HUES48 (cell line): ENCODE measurements at regions not wholly inside any gene's neighbourhood (a gene's known extent, or its start where the extent isn't known, plus 50 kb on each side); places are given as distances from the start of the nearest gene placed in this dataset.

Experiments
- H3K27ac ChIP-seq: one replicate; pipeline ENCODE4 v1.7.0; 2013; ENCODE audit warnings: low read depth, low read length, inconsistent platforms
- H3K27me3 ChIP-seq: 2 replicates; pipeline ENCODE4 v1.6.1; 2013; ENCODE audit warnings: mild to moderate bottlenecking, low read length; ENCODE audit not compliant: control insufficient read depth, insufficient read depth
- H3K36me3 ChIP-seq: 2 replicates; pipeline ENCODE4 v1.6.1; 2013; ENCODE audit warnings: low read length; ENCODE audit not compliant: control insufficient read depth, insufficient read depth
- H3K4me1 ChIP-seq: 2 replicates; pipeline ENCODE4 v1.6.1; 2013; ENCODE audit warnings: mild to moderate bottlenecking, low read length; ENCODE audit not compliant: control insufficient read depth, insufficient read depth
- H3K4me3 ChIP-seq: 2 replicates; pipeline ENCODE4 v1.5.1; 2013; ENCODE audit warnings: mild to moderate bottlenecking, low read depth, low read length
- H3K9ac ChIP-seq: 2 replicates; pipeline ENCODE4 v1.6.1; 2013; ENCODE audit warnings: mild to moderate bottlenecking, low read depth, low read length, moderate library complexity
- H3K9me3 ChIP-seq: 2 replicates; pipeline ENCODE4 v1.6.1; 2013; ENCODE audit warnings: low read length; ENCODE audit not compliant: control insufficient read depth, insufficient read depth

- Histone ChIP-seq H3K36me3 (no peaks in the 10 kb centered on the region), H3K4me1 (no peaks in the 10 kb centered on the region), H3K9ac (no peak overlapping the region), H3K4me3 (no peak overlapping the region), H3K27me3 (no peaks in the 10 kb centered on the region), H3K27ac (no peak overlapping the region), H3K9me3 (no peaks in the 10 kb centered on the region)
Measured at GRCh38 chr1:221556435-221556834, 185.5 kb downstream of the DUSP10 start.

DNA sequence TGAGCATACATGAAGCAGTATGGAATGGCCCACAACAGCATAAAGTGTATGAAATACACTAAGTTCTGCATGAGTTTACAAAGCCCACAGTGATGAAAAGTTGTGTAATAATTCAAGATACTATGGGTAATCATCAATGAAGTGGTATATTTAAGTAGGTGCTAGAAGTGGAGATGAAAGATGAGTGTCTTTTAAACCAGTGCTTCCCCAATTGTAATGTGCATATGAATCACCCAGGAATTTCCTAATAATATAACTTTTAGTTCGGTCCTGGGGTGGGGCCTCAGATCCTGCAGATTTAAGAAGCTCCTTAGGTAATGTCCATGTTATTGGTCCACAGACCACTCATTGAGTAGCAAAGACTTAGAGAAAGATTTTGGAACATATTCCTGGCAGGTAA, 184.9 kb downstream of the DUSP10 start:
- Histone ChIP-seq H3K9ac (no peak overlapping the region), H3K4me1 (no peaks in the 10 kb centered on the region), H3K4me3 (no peak overlapping the region), H3K36me3 (no peaks in the 10 kb centered on the region), H3K27ac (no peak overlapping the region), H3K9me3 (no peaks in the 10 kb centered on the region), H3K27me3 (no peaks in the 10 kb centered on the region)

GRCh38 chr1:221558396-221558795, 183.5 kb downstream of the DUSP10 start:
- H3K9ac ChIP-seq: no peak overlapping the region
- H3K27me3 ChIP-seq: no peaks in the 10 kb centered on the region
- no peaks in the 10 kb centered on the region for H3K4me1 ChIP-seq
- H3K27ac ChIP-seq: no peak overlapping the region
- H3K4me3 ChIP-seq: no peak overlapping the region
- no peaks in the 10 kb centered on the region for H3K36me3 ChIP-seq
- no peaks in the 10 kb centered on the region for H3K9me3 ChIP-seq

- no peaks in the 10 kb centered on the region for H3K36me3 ChIP-seq
- no peaks in the 10 kb centered on the region for H3K4me1 ChIP-seq
- H3K4me3 ChIP-seq: no peak overlapping the region
- H3K27me3 ChIP-seq: no peaks in the 10 kb centered on the region
- no peaks in the 10 kb centered on the region for H3K9me3 ChIP-seq
- no peak overlapping the region for H3K27ac ChIP-seq
- H3K9ac ChIP-seq: no peak overlapping the region
Measured at GRCh38 chr1:221559911-221560310, 182.0 kb downstream of the DUSP10 start.

DNA sequence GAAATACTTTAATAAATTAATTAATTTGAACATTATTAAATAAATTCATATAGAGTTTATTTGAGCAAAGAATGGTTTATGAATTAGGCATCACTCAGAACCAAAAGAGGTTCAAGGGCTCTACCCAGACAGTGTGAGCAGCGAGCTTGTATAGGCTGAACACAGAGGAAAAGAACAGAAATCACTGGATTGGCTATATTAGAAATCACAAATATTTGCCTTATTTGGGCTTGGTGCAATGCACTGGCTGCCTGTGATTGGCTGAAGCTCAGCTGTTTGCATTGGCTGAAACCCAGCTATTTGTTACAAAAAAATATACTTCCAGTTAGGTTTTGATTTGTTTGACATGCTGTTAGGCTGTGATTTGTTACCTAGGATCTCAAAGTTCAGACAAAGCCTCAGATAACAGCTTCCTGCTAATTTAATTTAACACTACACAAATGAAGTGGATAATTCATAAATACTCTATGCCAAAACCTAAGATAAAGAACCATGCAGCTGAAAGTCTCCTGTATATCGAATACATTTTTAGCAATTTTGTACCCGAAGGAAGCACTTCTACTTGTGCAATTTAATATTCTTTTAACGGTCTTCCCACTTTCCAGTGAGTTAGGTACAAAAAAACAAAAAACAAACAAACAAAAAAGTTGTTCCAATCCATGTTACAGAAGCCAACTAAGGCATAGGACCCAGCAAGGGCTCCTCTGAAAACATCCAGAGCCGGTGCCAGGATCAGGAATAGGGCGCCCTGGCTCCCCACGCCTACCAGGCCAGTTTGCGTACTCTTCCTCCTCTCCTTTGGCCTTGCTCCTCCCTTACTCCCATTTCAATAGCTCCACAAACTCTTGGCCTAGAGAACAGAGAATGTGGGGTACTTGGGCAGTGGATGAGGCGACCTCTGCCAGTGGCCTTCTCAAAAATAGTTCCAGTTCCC, 179.1 kb downstream of the DUSP10 start:
- no peak overlapping the region for H3K4me3 ChIP-seq
- no peaks in the 10 kb centered on the region for H3K27me3 ChIP-seq
- no peaks in the 10 kb centered on the region for H3K36me3 ChIP-seq
- H3K27ac ChIP-seq: no peak overlapping the region
- H3K9ac ChIP-seq: no peak overlapping the region
- H3K9me3 ChIP-seq: no peaks in the 10 kb centered on the region
- peaks cover 8% of the 10 kb centered on the region for H3K4me1 ChIP-seq

GRCh38 chr1:221563476-221563921, 178.4 kb downstream of the DUSP10 start:
- H3K9ac ChIP-seq: no peak overlapping the region
- H3K27ac ChIP-seq: no peak overlapping the region
- H3K27me3 ChIP-seq: no peaks in the 10 kb centered on the region
- H3K9me3 ChIP-seq: no peaks in the 10 kb centered on the region
- peaks cover 8% of the 10 kb centered on the region for H3K4me1 ChIP-seq
- H3K36me3 ChIP-seq: no peaks in the 10 kb centered on the region
- H3K4me3 ChIP-seq: no peak overlapping the region

DNA sequence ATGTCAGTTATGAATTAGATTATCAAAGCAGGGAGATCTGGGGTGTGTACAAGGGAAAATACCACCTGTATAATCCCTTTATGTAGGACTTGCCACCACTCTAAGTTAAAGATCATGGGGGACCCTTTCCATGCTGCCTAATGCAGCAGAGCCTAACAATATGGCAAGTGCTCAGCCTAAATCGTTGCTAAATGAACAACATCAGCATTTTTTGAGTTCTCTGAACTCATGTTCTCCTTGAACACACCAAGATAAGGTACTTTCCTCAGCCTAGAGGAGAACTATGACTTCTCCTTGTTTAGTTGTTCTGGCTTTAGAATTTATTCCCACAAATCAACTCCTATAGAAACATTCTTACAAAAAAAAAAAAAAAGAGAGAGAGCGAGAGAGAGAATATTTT, 177.0 kb downstream of the DUSP10 start:
- Histone ChIP-seq H3K27me3 (no peaks in the 10 kb centered on the region), H3K9me3 (no peaks in the 10 kb centered on the region), H3K36me3 (no peaks in the 10 kb centered on the region), H3K9ac (no peak overlapping the region), H3K4me1 (peaks cover 8% of the 10 kb centered on the region), H3K4me3 (no peak overlapping the region), H3K27ac (no peak overlapping the region)

DNA sequence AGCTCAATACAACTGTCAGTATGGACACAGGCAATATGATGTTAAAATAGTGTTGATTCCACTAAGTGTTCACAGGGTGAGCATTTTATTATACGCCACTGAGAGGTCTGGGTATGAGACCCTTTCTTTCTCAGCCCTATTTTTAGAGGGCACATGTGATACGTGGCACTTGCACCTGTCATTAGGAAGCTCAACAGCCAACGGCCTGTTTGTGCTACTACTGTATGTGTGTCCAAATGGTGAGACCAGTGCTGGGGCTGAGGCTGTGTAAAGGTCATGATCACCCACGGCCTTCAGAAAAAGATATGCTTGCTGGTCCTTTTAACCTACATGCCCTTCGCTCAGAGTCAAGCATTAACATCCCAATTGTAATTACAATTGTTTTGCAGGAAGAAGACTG, 176.2 kb downstream of the DUSP10 start:
- Histone ChIP-seq H3K9ac (no peak overlapping the region), H3K27me3 (no peaks in the 10 kb centered on the region)

GRCh38 chr1:221567859-221568507, 173.9 kb downstream of the DUSP10 start:
- Histone ChIP-seq H3K9ac (no peak overlapping the region), H3K27ac (no peak overlapping the region), H3K4me3 (no peak overlapping the region), H3K4me1 (peaks cover 8% of the 10 kb centered on the region), H3K9me3 (no peaks in the 10 kb centered on the region), H3K27me3 (no peaks in the 10 kb centered on the region), H3K36me3 (no peaks in the 10 kb centered on the region)

More for the DNA sequence above, 176.2 kb downstream of the DUSP10 start:
- Histone ChIP-seq H3K27ac (no peak overlapping the region), H3K9me3 (no peaks in the 10 kb centered on the region), H3K36me3 (no peaks in the 10 kb centered on the region), H3K4me1 (peaks cover 8% of the 10 kb centered on the region), H3K4me3 (no peak overlapping the region)

GRCh38 chr1:221573756-221574155, 168.1 kb downstream of the DUSP10 start:
- Histone ChIP-seq H3K9ac (no peak overlapping the region), H3K27me3 (no peaks in the 10 kb centered on the region), H3K4me3 (no peak overlapping the region), H3K27ac (no peak overlapping the region), H3K36me3 (no peaks in the 10 kb centered on the region), H3K4me1 (no peaks in the 10 kb centered on the region), H3K9me3 (peaks cover 5% of the 10 kb centered on the region; the same call in 1 of the 2 replicates)

DNA sequence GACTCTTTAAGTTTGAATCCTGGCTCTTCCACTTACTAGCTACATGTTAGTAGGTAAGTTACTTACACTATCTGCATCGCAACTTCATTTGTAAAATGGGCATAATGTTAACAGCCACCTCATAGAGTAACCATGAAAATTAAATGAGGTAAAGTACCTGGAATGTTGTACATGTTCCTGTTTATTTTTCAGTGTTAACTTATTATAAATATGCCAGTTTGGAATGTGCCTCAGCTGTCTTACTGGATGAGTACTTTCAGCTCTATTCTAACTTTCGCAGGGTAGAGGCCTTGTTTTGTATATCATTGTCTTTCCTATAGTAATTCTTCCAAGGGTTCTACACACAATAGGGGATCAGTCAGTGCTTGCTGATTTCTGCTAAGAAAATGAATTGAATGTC, 167.4 kb downstream of the DUSP10 start:
- Histone ChIP-seq H3K9me3 (peaks cover 5% of the 10 kb centered on the region; the same call in 1 of the 2 replicates), H3K4me3 (no peak overlapping the region), H3K27ac (no peak overlapping the region), H3K4me1 (no peaks in the 10 kb centered on the region), H3K9ac (no peak overlapping the region), H3K36me3 (no peaks in the 10 kb centered on the region), H3K27me3 (no peaks in the 10 kb centered on the region)
